A549 (cell line): ENCODE measurements at regions not wholly inside any gene's neighbourhood (a gene's known extent, or its start where the extent isn't known, plus 50 kb on each side); places are given as distances from the start of the nearest gene placed in this dataset.

Experiments
- ATAC-seq, 2 experiments: fragments of 200-7000 bp in 1 of 2; fragments of >200 bp in 1 of 2; cut with Nextera tagmentation in 1 of 2; cut with Tn5 transposase in 1 of 2; 3 replicates each; pipeline versions ENCODE4 v1.8.0 to v1.9.1; 2018 to 2020; ENCODE audit warnings: mild to moderate bottlenecking in 1 of 2, moderate library complexity in 1 of 2
- CTCF ChIA-PET: fragments of 300-600 bp; sonication (Branson Sonifier 250); formaldehyde crosslinking; extraction: SDS; loops from one replicate; lab custom pipeline; 2021; ENCODE audit warnings: antibody characterized with exemption, inconsistent platforms; lab: Yijun Ruan, JAX
- POLR2A ChIA-PET: fragments of 350-600 bp; formaldehyde crosslinking; extraction: SDS; loops from one replicate; lab custom pipeline; 2021; ENCODE audit warnings: antibody characterized with exemption, inconsistent platforms; lab: Yijun Ruan, JAX
- DNase-seq, 2 experiments: peaks; one replicate each; pipeline versions ENCODE4 v3.0.0 to v3.0.0-alpha.2; 2011 to 2016; ENCODE audit warnings: low read depth in 1 of 2, low spot score in 1 of 2
- FAIRE-seq: peaks from 2 replicates; lab custom pipeline; 2011; peaks lifted over from hg19 to GRCh38; lab: Jason Lieb, UNC
- H3K27ac ChIP-seq, 2 experiments: fragments of >200 bp; sonication (Bioruptor Twin); formaldehyde crosslinking; 3 replicates each; pipeline ENCODE4 v1.5.1; 2016 to 2017
- H3K4me1 ChIP-seq: fragments of >200 bp; sonication (Bioruptor Twin); formaldehyde crosslinking; 3 replicates; pipeline ENCODE4 v1.6.1; 2016
- H3K4me2 ChIP-seq: fragments of >200 bp; sonication (Bioruptor Twin); formaldehyde crosslinking; 3 replicates; pipeline ENCODE4 v1.6.1; 2016
- H3K4me3 ChIP-seq: fragments of >200 bp; sonication (Bioruptor Twin); formaldehyde crosslinking; 3 replicates; pipeline ENCODE4 v1.5.1; 2016
- H3K9me3 ChIP-seq: fragments of >200 bp; sonication (Bioruptor Twin); formaldehyde crosslinking; 3 replicates; pipeline ENCODE4 v1.6.1; 2016
- CEBPB ChIP-seq, 2 experiments: fragments of >200 bp in 1 of 2; sonication (Bioruptor Twin) in 1 of 2; formaldehyde crosslinking in 1 of 2; IDR thresholded peaks; 2 replicates each; pipeline ENCODE4 v1.6.1; 2012 to 2016
- CHD2 ChIP-seq: fragments of 150-350 bp; IDR thresholded peaks from 2 replicates; pipeline ENCODE4 v1.6.1; 2014; ENCODE audit warnings: low read length; ENCODE audit not compliant: partially characterized antibody
- CHD4 ChIP-seq: fragments of 200-600 bp; sonication (generic); IDR thresholded peaks from 2 replicates; pipeline ENCODE4 v1.6.1; 2016; ENCODE audit warnings: antibody characterized with exemption, mild to moderate bottlenecking, borderline replicate concordance
- ESRRA ChIP-seq: fragments of 150-350 bp; IDR thresholded peaks from 2 replicates; pipeline ENCODE4 v1.6.1; 2014; ENCODE audit warnings: mild to moderate bottlenecking, low read length, borderline replicate concordance
- FOSB ChIP-seq: fragments of 250-450 bp; sonication (Bioruptor Pico); IDR thresholded peaks from 2 replicates; pipeline ENCODE4 v1.5.0; 2020; ENCODE audit warnings: mild to moderate bottlenecking, moderate library complexity
- HEYL ChIP-seq: fragments of 250-450 bp; sonication (Bioruptor Pico); IDR thresholded peaks from 2 replicates; pipeline ENCODE4 v1.8.0; 2021; ENCODE audit warnings: mild to moderate bottlenecking, moderate library complexity
- HOXB13 ChIP-seq: fragments of 250-450 bp; sonication (Bioruptor Pico); IDR thresholded peaks from 2 replicates; pipeline ENCODE4 v1.5.0; 2020; ENCODE audit warnings: low read depth, mild to moderate bottlenecking, moderate library complexity
- KDM1A ChIP-seq: fragments of 200-600 bp; sonication (generic); IDR thresholded peaks from 2 replicates; pipeline ENCODE4 v1.6.1; 2016; ENCODE audit warnings: low read depth, mild to moderate bottlenecking
- MAX ChIP-seq: IDR thresholded peaks from 2 replicates; pipeline ENCODE4 v1.6.1; 2012
- MYC ChIP-seq: IDR thresholded peaks from 2 replicates; pipeline ENCODE4 v1.6.1; 2012; ENCODE audit warnings: mild to moderate bottlenecking, inconsistent platforms, low read length, improper control_type of control experiment, borderline replicate concordance
- POLR2A ChIP-seq: IDR thresholded peaks from 2 replicates; pipeline ENCODE4 v1.6.1; 2012; ENCODE audit warnings: mild to moderate bottlenecking, low read length
- RAD21 ChIP-seq, 2 experiments: fragments of >200 bp in 1 of 2; sonication (Bioruptor Twin) in 1 of 2; formaldehyde crosslinking in 1 of 2; IDR thresholded peaks in 1 of 2; conservative IDR thresholded peaks in 1 of 2; 2 replicates in 1 of 2; 3 replicates in 1 of 2; pipeline ENCODE4 v1.6.1; 2012 to 2018; ENCODE audit warnings: inconsistent platforms in 1 of 2
- RCOR1 ChIP-seq: fragments of 150-350 bp; IDR thresholded peaks from 2 replicates; pipeline ENCODE4 v1.6.1; 2014; ENCODE audit warnings: antibody characterized with exemption, low read length, low read depth
- SREBF2 ChIP-seq: fragments of 450-650 bp; IDR thresholded peaks from 2 replicates; pipeline ENCODE4 v1.6.1; 2014; ENCODE audit warnings: mild to moderate bottlenecking, moderate library complexity
- USF2 ChIP-seq: fragments of 450-650 bp; IDR thresholded peaks from 2 replicates; pipeline ENCODE4 v1.6.1; 2014; ENCODE audit warnings: antibody characterized with exemption
- ZC3H11A ChIP-seq: fragments of 450-650 bp; IDR thresholded peaks from 2 replicates; pipeline ENCODE4 v1.6.1; 2014; ENCODE audit warnings: antibody characterized with exemption, mild to moderate bottlenecking
- ZNF302 ChIP-seq: fragments of 250-450 bp; sonication (Bioruptor Pico); IDR thresholded peaks from 2 replicates; pipeline ENCODE4 v1.9.0; 2021; ENCODE audit warnings: inconsistent platforms, mild to moderate bottlenecking, moderate library complexity
- ZSCAN20 ChIP-seq: fragments of 250-450 bp; sonication (Bioruptor Pico); IDR thresholded peaks from 2 replicates; pipeline ENCODE4 v1.8.0; 2022; ENCODE audit warnings: mild to moderate bottlenecking, moderate library complexity
- WGBS: methylation state at CpG from one replicate; pipeline ENCODE4 v1.1.6; 2017; ENCODE audit errors: missing lambda C conversion rate; 5-methylcytosine and 5-hydroxymethylcytosine counted together
- TF ChIP-seq, protein P1 (sequence below): fragments of 200-600 bp; sonication (generic); IDR thresholded peaks from 2 replicates; pipeline ENCODE4 v1.6.1; 2016; ENCODE audit warnings: antibody characterized with exemption, mild to moderate bottlenecking, moderate library complexity
- TF ChIP-seq, protein P2 (sequence below): fragments of >200 bp; sonication (Bioruptor Twin); formaldehyde crosslinking; IDR thresholded peaks from 3 replicates; pipeline ENCODE4 v1.6.1; 2016
- TF ChIP-seq, protein P3 (sequence below): fragments of 250-450 bp; sonication (Bioruptor Pico); IDR thresholded peaks from 2 replicates; pipeline ENCODE4 v1.5.0; 2020; ENCODE audit warnings: low read depth, mild to moderate bottlenecking, moderate library complexity

DNA sequence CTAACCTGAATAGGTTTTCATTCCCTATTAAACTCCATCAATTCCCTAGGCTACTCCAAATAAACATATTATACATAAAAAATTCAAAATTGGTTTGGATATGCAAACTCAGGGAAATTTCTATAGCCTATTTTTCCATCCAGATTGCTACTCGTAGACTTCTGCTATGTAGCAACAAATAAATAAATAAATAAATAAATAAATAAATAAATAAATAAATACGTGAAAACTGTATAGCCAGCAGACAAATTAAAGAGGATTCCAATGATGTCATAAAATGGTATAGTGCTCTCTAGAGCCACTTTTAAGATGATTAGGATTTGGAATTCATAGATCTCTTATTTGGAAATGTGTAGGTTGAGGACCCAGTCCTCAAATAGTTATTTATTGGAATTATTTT is 1193.2 kb upstream of the NUDT12 start:
- no peak for DNase-seq
- Histone ChIP-seq H3K27ac (no peak overlapping the region), H3K9me3 (no peaks in the 10 kb centered on the region), H3K4me2 (no peak overlapping the region), H3K4me3 (no peak overlapping the region), H3K4me1 (no peaks in the 10 kb centered on the region)
- WGBS, result 39% methylated on average over 2 of the region's 2 CpGs
- ChIA-PET CTCF (no interaction called here), POLR2A (no interaction called here)
- no peak for ATAC-seq
- no peak for FAIRE-seq
- TF ChIP-seq MAX (no peak), ZC3H11A (peak; percentile 80)

- H3K9me3 ChIP-seq, result no peaks in the 10 kb centered on the region
- H3K4me2 ChIP-seq, result no peak overlapping the region
- POLR2A ChIA-PET, result no interaction called here
- TF ChIP-seq RCOR1 (no peak), POLR2A (no peak)
- no peak overlapping the region for H3K4me3 ChIP-seq
- ATAC-seq, result no peak
- no peak for FAIRE-seq
- 35% methylated on average over 3 of the region's 3 CpGs for WGBS
- CTCF ChIA-PET, result no interaction called here
- DNase-seq, result no peak
- H3K4me1 ChIP-seq, result no peaks in the 10 kb centered on the region
- no peak overlapping the region for H3K27ac ChIP-seq
These were observed 1191.9 kb upstream of the NUDT12 start for GRCh38 chr5:104754311-104754995.

DNA sequence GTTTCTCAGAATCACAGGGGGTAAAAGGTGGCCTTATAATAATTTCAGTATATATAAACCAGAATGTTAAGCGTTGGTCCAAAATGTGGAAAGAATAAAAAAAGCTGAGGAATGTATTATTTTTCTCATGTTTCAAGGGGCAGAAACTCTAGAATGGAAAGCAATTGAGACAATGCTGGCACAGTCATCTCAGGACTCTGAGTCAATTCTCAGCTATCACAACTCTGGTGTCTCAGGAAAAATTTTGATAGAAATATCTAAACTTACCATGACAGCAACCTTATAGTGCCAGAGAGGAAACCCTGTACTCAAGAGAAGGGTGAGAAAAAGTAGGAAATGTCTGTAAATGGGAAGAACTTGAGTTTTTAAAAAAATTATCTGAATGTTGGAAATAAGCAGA is 1189.4 kb upstream of the NUDT12 start:
- no peak for ATAC-seq
- POLR2A ChIA-PET, result no interaction called here
- DNase-seq, result no peak
- WGBS, result 61% methylated on average over 1 of the region's 1 CpG
- no peak overlapping the region for H3K4me2 ChIP-seq
- H3K4me1 ChIP-seq, result no peaks in the 10 kb centered on the region
- no peak for FAIRE-seq
- no peak for TF ChIP-seq KDM1A
- no peak for TF ChIP-seq ZSCAN20
- no peak for TF ChIP-seq ESRRA
- no peak for TF ChIP-seq SREBF2
- no peak for TF ChIP-seq MYC
- TF ChIP-seq, protein P1, sequence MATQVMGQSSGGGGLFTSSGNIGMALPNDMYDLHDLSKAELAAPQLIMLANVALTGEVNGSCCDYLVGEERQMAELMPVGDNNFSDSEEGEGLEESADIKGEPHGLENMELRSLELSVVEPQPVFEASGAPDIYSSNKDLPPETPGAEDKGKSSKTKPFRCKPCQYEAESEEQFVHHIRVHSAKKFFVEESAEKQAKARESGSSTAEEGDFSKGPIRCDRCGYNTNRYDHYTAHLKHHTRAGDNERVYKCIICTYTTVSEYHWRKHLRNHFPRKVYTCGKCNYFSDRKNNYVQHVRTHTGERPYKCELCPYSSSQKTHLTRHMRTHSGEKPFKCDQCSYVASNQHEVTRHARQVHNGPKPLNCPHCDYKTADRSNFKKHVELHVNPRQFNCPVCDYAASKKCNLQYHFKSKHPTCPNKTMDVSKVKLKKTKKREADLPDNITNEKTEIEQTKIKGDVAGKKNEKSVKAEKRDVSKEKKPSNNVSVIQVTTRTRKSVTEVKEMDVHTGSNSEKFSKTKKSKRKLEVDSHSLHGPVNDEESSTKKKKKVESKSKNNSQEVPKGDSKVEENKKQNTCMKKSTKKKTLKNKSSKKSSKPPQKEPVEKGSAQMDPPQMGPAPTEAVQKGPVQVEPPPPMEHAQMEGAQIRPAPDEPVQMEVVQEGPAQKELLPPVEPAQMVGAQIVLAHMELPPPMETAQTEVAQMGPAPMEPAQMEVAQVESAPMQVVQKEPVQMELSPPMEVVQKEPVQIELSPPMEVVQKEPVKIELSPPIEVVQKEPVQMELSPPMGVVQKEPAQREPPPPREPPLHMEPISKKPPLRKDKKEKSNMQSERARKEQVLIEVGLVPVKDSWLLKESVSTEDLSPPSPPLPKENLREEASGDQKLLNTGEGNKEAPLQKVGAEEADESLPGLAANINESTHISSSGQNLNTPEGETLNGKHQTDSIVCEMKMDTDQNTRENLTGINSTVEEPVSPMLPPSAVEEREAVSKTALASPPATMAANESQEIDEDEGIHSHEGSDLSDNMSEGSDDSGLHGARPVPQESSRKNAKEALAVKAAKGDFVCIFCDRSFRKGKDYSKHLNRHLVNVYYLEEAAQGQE, result no peak
- TF ChIP-seq CEBPB (IDR thresholded peaks at IDR 0.05), result no peak
- TF ChIP-seq USF2, result no peak
- TF ChIP-seq, protein P2, sequence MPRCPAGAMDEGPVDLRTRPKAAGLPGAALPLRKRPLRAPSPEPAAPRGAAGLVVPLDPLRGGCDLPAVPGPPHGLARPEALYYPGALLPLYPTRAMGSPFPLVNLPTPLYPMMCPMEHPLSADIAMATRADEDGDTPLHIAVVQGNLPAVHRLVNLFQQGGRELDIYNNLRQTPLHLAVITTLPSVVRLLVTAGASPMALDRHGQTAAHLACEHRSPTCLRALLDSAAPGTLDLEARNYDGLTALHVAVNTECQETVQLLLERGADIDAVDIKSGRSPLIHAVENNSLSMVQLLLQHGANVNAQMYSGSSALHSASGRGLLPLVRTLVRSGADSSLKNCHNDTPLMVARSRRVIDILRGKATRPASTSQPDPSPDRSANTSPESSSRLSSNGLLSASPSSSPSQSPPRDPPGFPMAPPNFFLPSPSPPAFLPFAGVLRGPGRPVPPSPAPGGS, result no peak
- TF ChIP-seq, all 56 proteins: peak for 0
- CTCF ChIA-PET, result no interaction called here
- Histone ChIP-seq H3K9me3 (no peaks in the 10 kb centered on the region), H3K4me3 (no peak overlapping the region), H3K27ac (no peak overlapping the region)

- FAIRE-seq, result no peak
- no peak for ATAC-seq
These were observed 1177.3 kb upstream of the NUDT12 start for GRCh38 chr5:104739905-104740304.

More at GRCh38 chr5:104739905-104740304, 1177.3 kb upstream of the NUDT12 start:
- Histone ChIP-seq H3K27ac (no peak overlapping the region), H3K4me1 (no peaks in the 10 kb centered on the region), H3K4me3 (no peak overlapping the region), H3K9me3 (peaks cover 3% of the 10 kb centered on the region; the same call in 1 of the 3 replicates), H3K4me2 (no peak overlapping the region)
- no peak for DNase-seq
- TF ChIP-seq RAD21 (conservative IDR thresholded peaks at IDR 0.05 in 1 of 2, IDR thresholded peaks at IDR 0.05 in 1 of 2), result no peak
- TF ChIP-seq, protein P3, sequence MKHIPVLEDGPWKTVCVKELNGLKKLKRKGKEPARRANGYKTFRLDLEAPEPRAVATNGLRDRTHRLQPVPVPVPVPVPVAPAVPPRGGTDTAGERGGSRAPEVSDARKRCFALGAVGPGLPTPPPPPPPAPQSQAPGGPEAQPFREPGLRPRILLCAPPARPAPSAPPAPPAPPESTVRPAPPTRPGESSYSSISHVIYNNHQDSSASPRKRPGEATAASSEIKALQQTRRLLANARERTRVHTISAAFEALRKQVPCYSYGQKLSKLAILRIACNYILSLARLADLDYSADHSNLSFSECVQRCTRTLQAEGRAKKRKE (CRISPR knock-in tag), result no peak
- no peak for TF ChIP-seq HOXB13 (CRISPR knock-in tag)
- no peak for TF ChIP-seq CHD4
- TF ChIP-seq CHD2, result no peak
- no peak for TF ChIP-seq ESRRA
- TF ChIP-seq ZNF302 (CRISPR knock-in tag), result no peak
- TF ChIP-seq FOSB (CRISPR knock-in tag), result no peak
- TF ChIP-seq HEYL (CRISPR knock-in tag), result no peak
- CTCF ChIA-PET, result no interaction called here
- POLR2A ChIA-PET, result no interaction called here
- WGBS, result 13% methylated on average over 3 of the region's 3 CpGs
